IMR-90 (cell line): ENCODE measurements at regions not wholly inside any gene's neighbourhood (a gene's known extent, or its start where the extent isn't known, plus 50 kb on each side); places are given as distances from the start of the nearest gene placed in this dataset.

Source experiments
- CEBPB ChIP-seq: IDR thresholded peaks from 2 replicates; pipeline ENCODE4 v1.6.1; 2012; ENCODE audit warnings: low read depth, low read length, improper control_type of control experiment
- CTCF ChIP-seq: conservative IDR thresholded peaks from 2 replicates; pipeline ENCODE4 v1.5.1; 2012; ENCODE audit warnings: mild to moderate bottlenecking, low read depth, low read length, improper control_type of control experiment
- MAZ ChIP-seq: IDR thresholded peaks from 2 replicates; pipeline ENCODE4 v1.6.1; 2012; ENCODE audit warnings: low read depth, mild to moderate bottlenecking, low read length, improper control_type of control experiment, moderate library complexity, borderline replicate concordance
- NFE2L2 ChIP-seq: fragments of 150-350 bp; IDR thresholded peaks from 2 replicates; pipeline ENCODE4 v1.6.1; 2016; ENCODE audit warnings: low read depth, mild to moderate bottlenecking, low read length
- USF2 ChIP-seq: fragments of 150-350 bp; IDR thresholded peaks from 2 replicates; pipeline ENCODE4 v1.6.1; 2017; ENCODE audit warnings: mild to moderate bottlenecking, antibody characterized with exemption, low read length, low read depth

- TF ChIP-seq CTCF (no peak), USF2 (no peak), NFE2L2 (no peak), CEBPB (no peak), MAZ (no peak)
These were observed 427.4 kb upstream of the MGMT start for GRCh38 chr10:129039406-129040370.
